ENCODE measurements at regions not wholly inside any gene's neighbourhood (a gene's known extent, or its start where the extent isn't known, plus 50 kb on each side); places are given as distances from the start of the nearest gene placed in this dataset.

GRCh38 chr2:122233372-122233771 lies 477.9 kb downstream of the TSN start:
- no peak for DNase-seq (ENCODE audit: low read depth)

DNA sequence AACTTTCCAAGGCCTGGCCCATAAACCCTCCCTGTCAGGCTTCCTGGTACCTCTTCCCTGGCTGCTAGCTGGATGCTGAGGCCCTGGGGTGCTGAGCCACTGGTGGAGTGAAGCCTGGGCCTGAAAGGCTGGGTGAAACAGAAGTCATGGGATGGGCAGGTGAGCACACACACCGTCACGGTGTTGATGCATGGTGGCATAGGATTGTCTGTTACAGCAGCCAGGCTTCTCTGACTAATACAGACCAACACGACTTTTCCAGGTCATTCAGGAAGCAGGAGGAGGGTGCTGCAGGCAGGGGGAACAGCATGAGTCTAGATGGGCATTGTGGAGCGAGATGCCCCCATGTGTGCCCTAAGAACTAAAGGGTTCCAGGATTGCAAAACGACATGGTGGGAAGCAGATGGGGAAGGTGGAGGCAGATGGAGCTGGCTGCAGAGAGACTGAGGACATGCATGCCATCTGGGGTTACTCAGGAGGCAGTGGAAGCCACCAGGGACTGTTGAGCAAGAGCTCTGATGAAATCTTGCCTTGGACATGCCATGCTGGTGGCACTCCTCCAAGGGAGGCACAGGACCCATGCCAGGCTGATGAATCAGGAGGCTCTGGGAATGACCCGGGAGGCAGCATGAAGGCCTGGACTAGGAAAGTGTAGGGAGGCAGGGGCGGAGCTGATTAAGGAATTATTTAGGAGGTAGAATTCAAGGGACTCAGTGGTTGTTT lies 480.9 kb downstream of the TSN start:
- peak; percentile 3 for DNase-seq (ENCODE audit: low read depth)

GRCh38 chr2:122236925-122237324 lies 481.5 kb downstream of the TSN start:
- no peak for DNase-seq (ENCODE audit: low read depth)

DNA sequence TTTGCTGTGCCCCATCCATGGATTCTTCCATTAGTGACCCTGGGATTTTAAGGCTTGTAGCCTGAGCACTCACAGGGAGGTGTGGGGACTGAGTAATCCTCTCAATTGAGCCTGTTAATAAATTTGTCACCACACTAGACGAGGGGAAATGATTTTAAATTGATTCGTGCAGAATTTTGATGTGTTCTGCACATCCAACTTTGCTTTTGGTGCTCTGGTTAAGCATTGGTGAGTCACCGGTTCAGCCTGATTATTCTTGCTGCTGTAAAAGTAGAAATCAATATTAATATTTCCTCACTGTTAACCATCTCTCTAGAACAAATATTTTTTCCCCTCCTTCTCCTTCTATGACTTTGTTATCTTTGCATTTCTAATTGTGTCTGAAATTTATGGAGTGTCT lies 482.0 kb downstream of the TSN start:
- DNase-seq (ENCODE audit: low read depth) = no peak

DNA sequence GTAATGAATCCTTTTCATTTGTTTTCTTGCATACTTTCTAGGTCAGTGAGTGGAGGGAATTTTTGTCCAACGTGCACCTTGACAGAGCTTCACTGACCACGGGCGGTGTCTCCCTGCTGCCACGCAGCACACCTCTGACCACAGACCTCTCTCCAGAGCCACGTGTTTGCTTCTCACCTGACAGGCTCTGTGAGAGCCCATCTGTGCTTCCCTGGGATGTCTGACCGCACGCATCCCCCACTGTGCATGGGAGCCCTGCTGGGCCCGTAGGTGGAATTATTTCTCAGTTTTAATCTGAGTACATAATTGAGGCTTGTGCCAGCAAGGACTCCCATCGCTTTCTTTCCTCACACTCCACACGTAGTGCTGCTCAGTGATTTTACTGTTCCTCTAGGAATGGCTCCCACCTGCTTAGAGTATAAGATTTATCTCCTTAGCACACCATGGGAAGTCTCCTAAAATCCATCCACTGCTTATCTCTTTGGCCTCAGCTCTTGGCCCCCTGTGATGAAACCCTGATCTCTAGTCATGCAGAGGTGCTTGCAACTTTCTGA lies 482.6 kb downstream of the TSN start:
- DNase-seq (ENCODE audit: low read depth) = no peak

- DNase-seq (ENCODE audit: low read depth) = no peak
Measured at GRCh38 chr2:122239440-122239839, 484.0 kb downstream of the TSN start.

- DNase-seq (ENCODE audit: low read depth) = no peak
Measured at GRCh38 chr2:122244598-122245229, 489.3 kb downstream of the TSN start.

DNA sequence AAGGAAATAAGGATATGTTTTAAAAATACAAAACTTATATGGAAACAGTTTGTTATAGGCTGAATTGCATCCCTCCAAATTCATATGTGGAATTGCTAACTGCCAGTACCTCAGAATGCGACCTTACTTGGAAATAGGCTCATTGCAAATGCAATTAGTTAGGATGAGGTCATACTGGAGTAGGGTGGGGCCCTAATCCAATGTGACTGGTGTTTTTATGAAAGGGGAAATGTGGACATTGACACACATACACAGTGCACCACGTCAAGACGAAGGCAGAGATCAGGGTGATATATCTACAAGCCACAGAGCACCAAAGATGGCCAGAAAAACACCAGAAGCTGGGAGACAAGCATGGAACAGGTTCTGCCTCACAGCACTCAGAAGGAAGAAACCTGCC lies 494.2 kb downstream of the TSN start:
- no peak for DNase-seq (ENCODE audit: low read depth)

DNA sequence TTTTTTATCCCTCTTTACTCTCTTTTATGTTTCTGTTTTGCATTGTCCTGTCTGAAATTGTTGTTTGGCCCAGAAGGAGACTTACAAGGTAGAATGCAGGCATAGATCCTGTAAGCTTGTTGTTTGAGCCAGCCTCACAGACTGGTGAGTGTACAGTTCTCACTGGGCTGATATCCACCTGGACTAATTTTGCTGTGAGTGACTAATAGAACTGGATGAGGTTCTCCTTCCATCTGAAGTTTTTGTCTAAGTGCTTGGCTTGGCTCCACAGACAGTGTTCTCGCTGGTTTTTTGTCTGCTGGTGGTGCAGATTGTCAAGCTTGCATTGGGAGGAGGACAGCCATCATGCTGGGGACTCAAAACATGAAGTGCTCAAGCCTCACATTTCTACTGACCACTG lies 495.7 kb downstream of the TSN start:
- no peak for DNase-seq (ENCODE audit: low read depth)

- no peak for DNase-seq (ENCODE audit: low read depth)
Measured at GRCh38 chr2:122251566-122251965, 496.1 kb downstream of the TSN start.

DNA sequence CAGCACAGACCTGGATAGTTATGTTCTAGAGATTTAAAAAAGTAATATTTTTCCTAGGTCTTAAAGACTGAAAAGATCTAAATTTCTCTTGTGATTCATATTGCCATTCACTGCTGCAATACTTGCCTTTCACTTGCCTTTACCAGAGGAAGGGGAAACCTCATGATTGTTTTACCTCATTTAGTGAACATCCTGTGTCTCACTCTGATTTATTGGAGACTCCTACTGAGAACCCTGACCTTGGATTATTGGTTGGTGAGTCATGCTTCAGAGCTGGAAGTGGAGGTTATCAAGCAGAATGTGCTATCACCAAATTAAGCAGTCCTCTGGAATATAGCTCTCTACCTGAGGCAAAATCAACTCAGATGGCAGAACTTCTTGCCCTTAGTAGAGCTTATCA lies 500.5 kb downstream of the TSN start:
- DNase-seq (ENCODE audit: low read depth) = no peak

- no peak for DNase-seq (ENCODE audit: low read depth)
Measured at GRCh38 chr2:122261911-122262310, 506.5 kb downstream of the TSN start.

DNA sequence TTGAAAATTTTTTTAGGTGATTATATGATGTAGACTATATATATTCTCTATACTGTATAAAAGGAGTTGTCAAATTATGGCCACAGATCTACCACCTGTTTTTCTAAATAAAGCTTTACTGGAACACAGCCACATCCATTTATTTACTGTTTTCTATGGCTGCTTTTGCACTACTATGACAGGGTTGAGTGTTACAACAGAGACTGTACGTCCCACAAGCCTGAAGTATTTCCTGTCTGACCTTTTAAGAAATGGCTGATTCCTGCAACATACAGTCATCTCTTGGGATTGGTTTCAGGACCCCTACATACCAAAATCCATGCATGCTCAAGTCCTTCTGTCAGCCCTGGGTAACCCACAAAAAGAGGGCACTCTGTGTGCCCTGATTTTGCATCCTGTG lies 508.3 kb downstream of the TSN start:
- DNase-seq (ENCODE audit: low read depth) = no peak

DNA sequence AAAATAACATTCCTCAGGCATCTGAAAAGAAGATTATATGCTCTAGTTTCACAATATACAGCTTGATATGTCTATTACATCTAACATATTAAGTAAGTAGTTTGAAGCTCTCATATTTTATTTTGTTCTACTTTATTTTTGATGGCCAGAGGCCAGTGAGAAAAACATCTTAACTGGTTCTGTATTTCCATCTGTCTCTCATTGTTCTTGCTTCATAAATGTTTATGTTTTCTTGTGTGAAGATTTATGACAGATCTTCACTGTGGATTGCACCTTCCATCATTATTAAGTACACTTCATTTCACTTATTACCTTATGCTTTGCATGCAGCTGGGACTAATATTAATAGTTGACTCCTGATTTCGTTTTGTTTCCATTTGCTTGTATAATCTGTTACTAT lies 511.2 kb downstream of the TSN start:
- DNase-seq (ENCODE audit: low read depth) = no peak

DNA sequence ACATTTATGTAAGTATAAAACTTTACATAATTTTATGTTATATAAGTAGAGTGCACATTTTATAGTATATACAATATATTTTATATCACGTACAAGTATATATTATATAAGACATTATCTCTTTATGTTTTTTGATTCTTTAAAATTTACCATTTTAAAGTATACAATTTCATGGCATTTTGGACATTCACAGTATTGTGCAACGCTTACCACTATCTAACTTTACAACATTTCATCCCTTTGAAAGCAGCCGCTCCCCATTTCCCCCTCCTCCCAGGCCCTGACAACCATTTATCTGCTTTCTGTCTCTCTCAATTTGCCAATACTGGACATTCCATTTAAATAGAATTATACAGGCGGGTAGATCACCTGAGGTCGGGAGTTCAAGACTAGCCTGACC lies 512.5 kb downstream of the TSN start:
- no peak for DNase-seq (ENCODE audit: low read depth)

DNA sequence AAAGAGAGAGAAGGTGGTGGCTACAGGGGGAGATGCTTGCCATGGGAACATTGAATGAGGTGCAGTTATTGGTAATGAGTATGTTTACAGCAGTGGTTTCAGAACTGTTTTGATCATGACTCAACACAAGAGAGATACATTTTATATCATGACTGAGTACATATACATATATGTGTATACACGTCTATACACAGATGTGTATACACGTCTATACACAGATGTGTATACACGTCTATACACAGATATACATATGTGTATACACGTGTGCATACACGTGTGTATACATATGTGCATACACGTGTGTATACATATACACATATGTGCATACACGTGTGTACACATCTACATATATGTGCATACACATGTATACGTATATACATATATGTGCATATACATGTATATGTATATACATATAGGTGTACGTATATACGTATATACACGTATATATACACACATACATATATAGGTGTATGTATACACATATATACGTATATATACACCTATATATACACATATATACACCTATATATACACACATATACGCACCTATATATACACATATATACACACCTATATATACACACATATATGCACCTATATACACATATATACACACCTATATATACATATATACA lies 518.5 kb downstream of the TSN start:
- DNase-seq (ENCODE audit: low read depth) = no peak

DNA sequence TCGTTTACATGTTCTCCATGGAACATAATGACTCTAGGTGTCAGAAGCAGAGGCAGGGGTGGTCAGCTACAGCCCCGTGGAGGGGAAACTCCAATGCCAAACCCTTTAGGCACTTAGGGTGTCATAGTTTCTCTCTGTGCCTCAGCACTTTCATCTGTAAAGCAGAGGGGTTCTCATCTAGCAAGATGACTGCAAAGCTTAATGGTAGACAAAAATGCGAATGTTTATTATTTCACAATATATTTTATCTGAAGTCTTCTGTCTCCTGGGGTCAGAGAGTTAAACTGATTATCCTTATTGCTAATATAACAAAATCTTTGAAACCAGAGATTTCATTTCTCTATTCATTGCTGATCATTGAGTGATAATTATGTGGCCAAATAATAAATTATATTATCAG lies 522.5 kb downstream of the TSN start:
- no peak for DNase-seq (ENCODE audit: low read depth)

- no peak for DNase-seq (ENCODE audit: low read depth)
Measured at GRCh38 chr2:122300758-122301157, 545.3 kb downstream of the TSN start.

- no peak for DNase-seq (ENCODE audit: low read depth)
Measured at GRCh38 chr2:122307763-122308162, 552.3 kb downstream of the TSN start.

- no peak for DNase-seq (ENCODE audit: low read depth)
Measured at GRCh38 chr2:122315306-122315705, 559.9 kb downstream of the TSN start.

DNA sequence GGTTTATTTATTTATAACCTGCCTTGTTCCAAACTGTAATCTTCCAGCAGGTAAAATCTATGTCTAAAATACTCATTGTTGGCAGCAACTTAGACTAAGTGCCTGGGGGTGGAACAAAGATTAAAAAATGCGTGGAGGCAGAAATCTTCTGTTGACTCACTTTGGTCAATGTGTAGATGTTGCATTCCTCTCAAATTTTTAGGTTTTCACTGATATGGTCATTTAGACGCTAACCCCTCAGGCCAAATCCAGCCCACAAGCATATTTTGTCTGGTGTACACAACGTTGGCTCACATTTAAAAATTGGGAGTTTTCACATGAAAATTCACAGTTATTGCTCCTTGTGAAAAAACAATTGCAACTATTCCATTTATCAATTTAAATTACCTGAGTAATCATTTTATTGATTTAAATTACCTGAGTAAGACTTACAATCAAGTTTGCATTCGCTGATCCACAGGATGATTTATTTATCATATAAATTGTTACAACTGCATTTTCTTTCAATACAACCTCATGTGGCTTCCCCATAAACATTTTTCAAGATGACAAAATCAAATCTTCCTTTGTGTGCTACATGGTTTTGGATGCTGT lies 564.2 kb downstream of the TSN start:
- DNase-seq (ENCODE audit: low read depth) = no peak

GRCh38 chr2:122322815-122323214 lies 567.4 kb downstream of the TSN start:
- no peak for DNase-seq (ENCODE audit: low read depth)

DNA sequence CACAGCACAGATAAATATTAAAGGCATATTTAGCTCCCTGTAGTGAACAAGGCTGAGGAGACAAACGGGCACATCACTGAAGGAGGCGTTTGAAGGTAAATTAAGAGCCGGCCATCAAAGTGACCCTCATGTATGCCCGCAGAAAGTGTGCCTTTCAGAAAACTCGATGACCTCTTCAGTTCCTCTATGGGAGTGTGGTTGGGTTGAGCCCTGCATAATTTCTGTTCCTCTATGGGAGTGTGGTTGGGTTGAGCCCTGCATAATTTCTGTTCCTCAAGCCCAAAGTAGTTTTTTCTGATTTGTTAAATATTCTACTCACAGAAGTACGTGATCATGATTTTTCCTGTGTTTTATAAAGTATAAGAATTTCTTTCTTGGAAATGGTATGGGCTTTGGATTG lies 568.5 kb downstream of the TSN start:
- DNase-seq (ENCODE audit: low read depth) = no peak
